NOMO-1 (cell line): ENCODE measurements at regions not wholly inside any gene's neighbourhood (a gene's known extent, or its start where the extent isn't known, plus 50 kb on each side); places are given as distances from the start of the nearest gene placed in this dataset.

Experiments
- DNase-seq, 2 experiments: peaks; one replicate each; lab custom pipeline; 2025; ENCODE audit not compliant: unreplicated experiment in 2 of 2; lab: John Stamatoyannopoulos, UW

- no peak for DNase-seq
Observed at GRCh38 chr1:208537198-208537597, 293.0 kb upstream of the PLXNA2 start.

GRCh38 chr1:208538078-208538477, 293.9 kb upstream of the PLXNA2 start:
- DNase-seq: no peak

- DNase-seq: no peak
Observed at GRCh38 chr1:208538587-208538986, 294.4 kb upstream of the PLXNA2 start.

- DNase-seq: no peak
Observed at GRCh38 chr1:208540724-208541123, 296.5 kb upstream of the PLXNA2 start.

- DNase-seq: no peak
Observed at GRCh38 chr1:208541225-208541855, 297.2 kb upstream of the PLXNA2 start.

- no peak for DNase-seq
Observed at GRCh38 chr1:208542309-208542708, 298.1 kb upstream of the PLXNA2 start.

GRCh38 chr1:208544053-208544452, 299.9 kb upstream of the PLXNA2 start:
- DNase-seq: no peak

- DNase-seq: no peak
Observed at GRCh38 chr1:208544794-208545193, 300.6 kb upstream of the PLXNA2 start.

- no peak for DNase-seq
Observed at GRCh38 chr1:208551024-208551423, 306.8 kb upstream of the PLXNA2 start.

- no peak for DNase-seq
Observed at GRCh38 chr1:208551633-208552320, 307.6 kb upstream of the PLXNA2 start.

GRCh38 chr1:208552928-208553327, 308.7 kb upstream of the PLXNA2 start:
- no peak for DNase-seq

- no peak for DNase-seq
Observed at GRCh38 chr1:208556461-208556860, 312.3 kb upstream of the PLXNA2 start.

- DNase-seq: no peak
Observed at GRCh38 chr1:208557046-208557722, 313.0 kb upstream of the PLXNA2 start.

- no peak for DNase-seq
Observed at GRCh38 chr1:208557723-208558094, 313.5 kb upstream of the PLXNA2 start.

- no peak for DNase-seq
Observed at GRCh38 chr1:208559597-208560329, 315.6 kb upstream of the PLXNA2 start.

GRCh38 chr1:208562151-208562960, 318.2 kb upstream of the PLXNA2 start:
- no peak for DNase-seq

GRCh38 chr1:208564466-208564865, 320.3 kb upstream of the PLXNA2 start:
- no peak for DNase-seq

GRCh38 chr1:208565756-208566440, 321.7 kb upstream of the PLXNA2 start:
- DNase-seq: no peak

- no peak for DNase-seq
Observed at GRCh38 chr1:208569181-208569580, 325.0 kb upstream of the PLXNA2 start.

GRCh38 chr1:208570362-208570761, 326.2 kb upstream of the PLXNA2 start:
- no peak for DNase-seq
